ENCODE measurements at regions not wholly inside any gene's neighbourhood (a gene's known extent, or its start where the extent isn't known, plus 50 kb on each side); places are given as distances from the start of the nearest gene placed in this dataset.

DNA sequence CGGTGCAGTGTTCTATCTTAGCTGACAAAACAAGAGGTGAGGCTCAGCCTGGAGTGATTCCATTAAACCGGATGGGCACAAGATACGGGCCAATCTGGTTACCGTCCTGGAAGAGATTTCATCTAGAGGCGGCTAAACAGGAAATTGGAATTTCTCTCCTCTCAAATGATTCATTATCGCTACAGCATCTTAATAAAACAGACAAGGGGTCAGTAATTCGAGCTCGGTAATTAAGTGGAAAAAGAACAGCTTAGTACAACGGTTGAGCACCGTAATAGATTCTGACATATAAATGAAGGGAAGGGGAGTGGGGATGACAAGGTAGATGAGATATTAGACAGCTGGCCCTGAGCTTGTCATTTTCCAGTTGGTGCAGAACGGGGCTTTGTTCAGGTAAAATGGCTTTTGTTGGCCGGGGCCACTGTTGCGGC, 137.2 kb downstream of the EDN3 start:
- DNase-seq: no peak

DNA sequence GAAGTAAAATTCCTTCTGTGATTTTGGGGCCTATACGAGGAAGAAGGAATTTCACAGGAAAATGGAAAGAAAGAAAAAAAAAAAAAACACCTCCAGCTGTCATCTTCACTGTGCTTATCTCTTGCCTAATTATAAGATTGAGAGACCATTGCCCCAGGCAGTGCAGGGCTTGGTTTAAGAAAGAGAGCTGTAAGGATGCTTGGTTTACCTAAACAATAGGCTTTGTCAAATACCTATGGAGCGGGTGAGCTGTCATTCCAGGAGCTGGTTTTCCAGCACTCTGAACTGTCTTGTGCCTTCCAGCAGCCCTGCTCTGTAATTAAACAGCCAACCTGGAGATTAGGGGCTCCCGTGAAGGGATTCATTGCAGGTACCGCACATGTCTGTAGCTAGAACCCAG, 137.8 kb downstream of the EDN3 start:
- DNase-seq: no peak

DNA sequence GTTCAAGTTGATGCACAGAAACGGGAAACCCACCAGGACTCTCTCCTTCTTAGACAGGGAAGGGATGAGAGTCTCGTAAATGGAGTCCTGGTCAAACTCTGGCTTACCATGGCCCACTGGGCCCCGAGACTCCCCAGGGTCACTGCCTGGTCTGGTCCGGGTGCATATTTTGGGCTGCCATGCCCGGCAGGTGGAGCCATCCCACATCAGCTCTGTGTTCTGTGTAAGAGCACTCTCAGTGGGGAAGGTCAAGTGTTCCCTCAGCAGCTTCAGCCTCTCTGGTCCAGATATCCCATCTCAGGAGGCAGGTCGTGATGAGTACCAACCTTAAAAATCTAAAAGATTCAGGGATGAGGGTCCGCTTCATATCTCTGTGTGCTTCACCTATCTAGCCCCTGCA, 138.8 kb downstream of the EDN3 start:
- DNase-seq: no peak

DNA sequence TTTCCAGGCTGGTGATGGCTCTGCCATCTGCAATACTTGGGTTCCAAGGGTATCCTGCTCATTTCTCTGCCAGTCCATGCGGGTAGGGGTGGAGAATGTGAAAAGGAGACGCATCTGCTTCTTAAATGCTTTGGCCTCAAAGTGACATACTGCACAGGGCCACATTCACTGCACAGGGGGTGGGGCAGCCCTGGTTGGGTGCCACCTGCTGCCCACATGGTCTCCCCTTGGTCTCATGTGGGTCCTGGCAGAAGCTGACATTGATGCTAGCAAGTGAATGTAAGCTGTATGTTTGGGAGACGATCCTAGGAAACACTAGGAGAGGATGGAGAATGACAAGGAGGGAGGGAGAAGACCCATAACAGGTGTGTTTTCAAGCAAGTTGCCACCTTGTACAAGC, 140.9 kb downstream of the EDN3 start:
- no peak for DNase-seq

DNA sequence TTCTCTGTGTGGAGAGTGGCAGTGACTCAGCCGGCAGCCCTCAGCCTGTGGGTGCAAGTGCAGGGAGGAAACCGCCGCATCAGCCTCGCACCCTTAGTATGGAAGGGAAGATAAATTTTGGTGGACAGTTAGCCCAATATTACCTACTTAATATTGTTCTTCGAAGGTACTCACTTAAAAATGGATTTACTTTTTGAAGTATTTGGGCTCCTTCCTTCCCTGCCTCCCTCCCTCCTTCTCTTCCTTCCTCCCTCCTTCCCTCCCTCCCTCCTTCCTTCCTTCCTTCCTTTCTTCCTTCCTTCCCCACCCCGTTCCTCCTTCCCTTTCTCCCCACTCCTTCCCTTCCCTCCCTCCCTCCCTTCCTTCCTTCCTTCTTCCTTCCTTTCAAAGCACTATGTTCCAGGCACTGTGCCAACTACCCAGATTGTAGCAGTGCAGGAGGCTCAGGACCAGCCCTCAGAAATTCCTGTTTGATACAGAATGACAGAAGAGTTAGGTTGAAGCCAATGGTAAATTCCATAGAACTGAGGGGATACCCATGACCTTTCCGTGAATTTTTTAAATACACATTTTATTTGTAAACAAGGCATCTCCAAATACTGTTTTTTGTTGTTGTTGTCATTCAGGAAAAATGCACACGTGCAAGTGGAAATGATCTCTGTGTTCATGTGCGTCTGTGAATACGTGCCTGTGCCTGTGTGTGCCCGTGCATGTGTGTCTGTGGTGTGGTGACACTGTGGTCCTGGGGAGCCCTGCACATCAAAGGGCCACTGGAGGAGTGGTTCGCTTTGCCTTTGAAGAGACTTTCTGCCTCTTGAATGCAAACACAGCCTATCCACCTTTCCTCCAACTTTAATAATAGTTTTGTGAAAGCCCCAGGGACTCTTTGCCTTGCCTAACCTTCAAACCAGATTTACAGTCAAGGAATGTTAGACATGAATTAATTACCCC, 141.7 kb downstream of the EDN3 start:
- DNase-seq: no peak

DNA sequence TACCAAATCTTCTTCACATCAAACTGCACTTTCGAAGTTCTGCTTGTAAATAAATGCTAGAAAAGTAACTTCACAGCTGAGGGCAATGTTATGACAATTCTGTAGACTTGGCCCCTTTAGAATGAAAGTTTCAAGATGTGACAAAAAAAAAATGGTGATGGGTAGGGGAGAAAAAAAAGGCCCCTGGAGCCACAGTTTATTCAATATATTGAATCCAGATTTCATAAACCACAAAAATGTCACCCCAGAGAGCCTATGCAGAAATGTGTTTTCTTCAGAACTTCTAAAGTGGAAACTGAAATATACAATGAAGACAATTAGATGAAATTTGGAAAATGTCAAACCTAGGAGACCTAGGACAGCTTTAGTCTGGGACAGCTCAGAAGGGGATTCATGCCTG, 143.1 kb downstream of the EDN3 start:
- DNase-seq: no peak

DNA sequence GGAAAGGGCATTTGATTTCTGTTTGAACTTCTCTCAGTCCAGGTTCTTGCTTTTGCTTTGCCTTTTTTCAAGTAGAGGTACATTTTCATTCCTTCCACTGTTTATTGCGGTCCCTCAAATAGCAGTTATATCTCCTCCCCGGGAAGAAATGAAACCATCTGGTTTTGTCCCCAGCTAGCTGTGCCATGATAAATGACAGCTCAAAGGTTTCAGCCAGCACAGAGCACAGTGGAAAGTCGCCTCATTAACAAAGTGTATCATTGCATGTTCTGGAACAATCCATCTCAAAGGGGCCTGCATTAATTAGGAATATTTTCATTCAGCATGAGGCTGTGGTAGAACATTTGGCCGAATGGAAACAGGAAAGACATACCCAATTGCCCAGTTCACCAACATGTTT, 146.0 kb downstream of the EDN3 start:
- DNase-seq: no peak

DNA sequence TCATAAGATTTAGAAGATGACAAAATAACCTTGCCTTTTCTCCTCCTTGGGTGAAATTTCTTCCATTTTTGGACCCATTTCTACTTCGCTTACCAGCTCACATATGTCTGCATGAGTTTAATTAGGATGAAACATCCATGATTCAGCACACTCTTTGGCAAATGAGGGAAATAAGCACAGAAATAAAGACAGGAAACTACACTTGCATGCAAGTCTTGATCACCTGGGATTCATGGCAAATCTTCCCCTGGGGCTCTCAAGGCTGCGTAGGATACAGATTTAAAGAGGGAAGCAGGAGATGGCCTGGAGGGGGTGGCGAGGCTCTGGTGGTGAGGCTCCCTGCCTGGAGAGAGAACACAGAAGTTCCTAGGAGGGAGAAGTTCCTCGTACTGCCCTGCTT, 147.8 kb downstream of the EDN3 start:
- no peak for DNase-seq

DNA sequence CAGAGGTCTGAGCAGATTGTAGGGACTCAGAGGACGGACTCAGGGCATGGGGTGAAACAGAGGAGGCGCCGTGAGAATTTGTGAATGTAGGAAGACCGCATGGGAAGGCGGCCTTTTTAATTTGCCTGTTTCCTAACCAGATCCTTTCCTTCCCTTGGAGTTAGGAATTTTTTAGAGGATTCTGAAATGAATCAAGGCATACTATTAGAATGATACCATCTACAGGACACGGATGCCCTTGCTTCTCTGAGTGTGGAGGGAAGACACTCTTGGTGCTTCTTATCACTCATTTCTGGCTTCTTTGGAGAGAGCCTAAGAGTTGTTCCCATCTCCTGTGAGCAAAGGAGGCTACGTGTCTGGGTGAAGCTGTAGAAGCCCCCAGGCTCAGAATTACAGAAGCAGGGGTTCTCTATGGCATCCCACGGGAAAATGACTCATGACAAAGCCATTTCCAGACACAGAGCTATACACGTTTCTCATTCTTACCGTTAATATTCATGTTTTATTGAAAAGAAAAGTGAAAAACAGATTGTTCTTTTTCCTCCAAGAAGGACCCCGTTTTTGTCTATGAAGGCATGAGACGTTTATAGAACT, 148.5 kb downstream of the EDN3 start:
- DNase-seq: no peak

DNA sequence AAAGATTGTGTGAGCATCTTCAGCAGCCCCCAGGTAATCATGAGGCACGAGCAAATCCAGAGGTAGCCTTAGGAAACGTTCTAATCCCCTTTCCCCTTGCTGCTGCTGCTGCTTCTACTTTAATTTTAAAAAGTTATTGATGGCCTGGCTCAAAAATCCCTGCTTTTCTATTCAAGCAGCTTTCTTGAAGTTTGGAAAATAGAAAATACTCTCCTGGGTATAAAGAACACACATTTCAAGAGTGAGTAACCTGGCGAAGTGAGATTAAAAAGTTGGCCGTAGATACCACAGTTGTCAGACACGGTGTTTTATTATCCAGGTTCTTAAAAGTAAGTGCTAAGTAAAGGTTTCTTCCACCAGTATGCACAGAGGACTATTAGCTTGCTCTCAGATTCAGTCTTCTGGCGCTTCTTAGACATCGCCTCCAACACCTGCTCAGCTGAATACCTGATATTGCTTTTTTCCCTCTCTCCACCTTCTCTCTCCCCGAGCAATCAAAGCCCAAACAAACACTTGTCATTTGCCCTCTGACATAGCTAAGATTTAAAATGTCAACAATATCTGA, 150.7 kb downstream of the EDN3 start:
- no peak for DNase-seq

DNA sequence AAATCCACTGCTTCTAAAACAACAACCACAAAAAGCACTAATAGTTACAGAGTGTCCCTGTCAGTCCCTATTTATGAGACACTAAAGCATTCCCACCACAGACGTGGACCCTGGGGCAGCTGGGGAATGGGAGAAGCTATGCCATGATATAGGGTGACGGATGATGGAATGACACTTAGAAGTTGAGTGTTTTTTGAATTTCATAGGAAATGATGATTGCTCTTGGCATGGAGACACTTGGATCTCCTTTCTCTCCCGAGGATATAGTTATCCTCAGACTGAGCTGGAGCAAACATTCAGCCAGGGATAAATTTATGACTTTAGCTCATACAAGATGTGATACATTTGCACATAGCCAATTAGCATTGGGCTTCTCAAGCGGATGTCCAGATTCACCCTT, 151.2 kb downstream of the EDN3 start:
- DNase-seq: no peak

DNA sequence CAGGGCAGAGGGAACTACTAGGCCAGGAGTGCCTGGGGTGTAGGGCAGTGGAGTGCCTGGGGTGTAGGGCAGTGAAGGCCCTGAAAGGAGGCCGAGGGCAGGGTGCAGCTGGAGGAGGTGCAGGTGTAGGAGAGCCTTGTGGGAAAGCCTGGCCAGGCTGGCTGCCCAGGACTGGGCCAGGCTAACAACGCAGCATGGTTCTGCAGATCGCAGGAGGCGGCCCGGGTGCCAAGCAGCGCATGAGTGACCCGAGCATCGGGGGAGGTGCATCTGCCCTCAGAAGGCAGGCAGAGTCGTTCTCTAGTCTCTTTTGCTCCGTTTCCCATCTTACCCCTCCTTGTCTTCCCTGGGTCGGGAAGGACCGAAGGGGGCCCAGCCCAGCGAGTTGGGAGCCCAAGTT, 151.5 kb upstream of the PHACTR3 start:
- DNase-seq: no peak

DNA sequence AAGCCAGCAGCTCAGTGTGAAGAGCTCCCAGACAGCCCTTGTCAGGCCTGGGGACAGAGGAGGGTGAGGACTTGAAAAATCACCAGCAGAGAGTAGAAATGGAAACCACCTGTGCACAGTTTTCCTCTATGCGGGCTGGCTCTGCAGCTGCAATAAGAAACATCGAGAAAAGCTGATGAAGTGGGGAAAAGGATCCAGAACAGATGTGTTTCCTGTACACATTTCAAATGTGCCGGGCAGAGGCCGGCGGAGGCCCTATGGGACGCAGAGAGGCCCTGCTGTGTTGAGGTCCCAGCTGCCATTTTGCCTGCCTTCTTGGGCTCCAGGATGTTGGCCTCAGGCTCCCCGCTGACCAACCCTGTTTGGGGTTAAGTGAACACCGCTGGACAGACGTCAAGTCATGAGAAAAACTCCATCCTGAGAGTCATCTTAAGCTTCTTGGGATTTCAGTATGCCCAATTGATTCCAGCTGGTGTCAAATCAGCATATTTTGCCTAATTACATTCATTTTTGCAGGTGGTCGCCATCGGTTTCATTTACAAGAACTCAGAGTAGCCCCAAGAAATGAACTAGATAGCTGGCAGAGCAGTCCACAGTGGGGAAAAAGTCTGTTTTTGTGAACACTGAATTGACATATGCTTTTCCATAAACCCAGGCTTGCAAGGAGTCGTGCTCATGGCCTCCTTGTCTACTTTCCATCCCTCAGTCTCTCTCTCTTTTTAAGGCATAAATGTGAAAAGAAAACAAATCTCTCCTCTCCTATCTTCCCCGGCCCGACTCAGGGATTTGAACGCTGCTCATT, 150.4 kb upstream of the PHACTR3 start:
- DNase-seq: no peak

DNA sequence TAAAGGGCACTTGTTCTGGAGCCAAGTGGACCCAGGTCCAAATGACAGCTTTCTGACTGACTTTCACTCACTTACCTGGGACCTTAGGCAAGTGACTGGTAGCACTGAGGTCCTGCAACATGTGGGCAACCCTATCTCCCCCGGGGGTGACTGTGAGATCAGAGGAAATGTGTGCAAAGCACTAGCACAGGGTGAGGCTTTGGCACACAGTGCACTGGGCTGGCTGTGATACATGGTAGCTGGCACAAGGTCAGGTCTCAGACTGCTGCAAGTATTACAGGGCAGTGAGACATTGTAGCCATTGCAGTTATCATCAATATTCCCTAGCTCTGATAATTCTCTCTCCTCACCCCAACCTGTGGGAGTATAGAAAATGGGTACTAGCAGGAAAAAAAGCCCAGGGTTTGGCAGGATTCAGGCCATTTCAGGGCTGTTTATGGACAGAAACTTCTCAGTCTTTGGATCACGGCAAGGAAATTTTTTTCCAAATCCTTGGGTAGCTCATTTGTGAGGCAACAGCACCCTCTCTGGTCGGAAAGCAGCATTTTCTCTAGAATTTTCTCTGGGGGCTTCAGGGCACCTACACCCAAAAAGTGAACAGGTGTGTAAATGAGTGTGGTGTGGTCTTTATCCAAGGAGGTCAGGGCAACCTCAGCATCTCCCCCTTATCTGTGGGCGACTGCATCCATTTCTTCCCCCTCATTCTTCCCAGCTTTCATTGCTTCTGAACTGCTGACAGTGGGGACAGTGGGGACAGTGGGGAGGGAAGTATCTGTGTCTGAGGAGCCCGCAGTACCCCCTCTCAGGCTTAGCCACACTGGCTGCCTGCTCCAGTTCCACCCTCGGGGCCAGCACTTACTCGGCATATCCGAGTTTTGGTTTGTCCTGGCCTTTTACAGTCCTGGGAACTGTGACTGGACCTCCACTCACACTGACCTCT, 148.7 kb upstream of the PHACTR3 start:
- DNase-seq: no peak

DNA sequence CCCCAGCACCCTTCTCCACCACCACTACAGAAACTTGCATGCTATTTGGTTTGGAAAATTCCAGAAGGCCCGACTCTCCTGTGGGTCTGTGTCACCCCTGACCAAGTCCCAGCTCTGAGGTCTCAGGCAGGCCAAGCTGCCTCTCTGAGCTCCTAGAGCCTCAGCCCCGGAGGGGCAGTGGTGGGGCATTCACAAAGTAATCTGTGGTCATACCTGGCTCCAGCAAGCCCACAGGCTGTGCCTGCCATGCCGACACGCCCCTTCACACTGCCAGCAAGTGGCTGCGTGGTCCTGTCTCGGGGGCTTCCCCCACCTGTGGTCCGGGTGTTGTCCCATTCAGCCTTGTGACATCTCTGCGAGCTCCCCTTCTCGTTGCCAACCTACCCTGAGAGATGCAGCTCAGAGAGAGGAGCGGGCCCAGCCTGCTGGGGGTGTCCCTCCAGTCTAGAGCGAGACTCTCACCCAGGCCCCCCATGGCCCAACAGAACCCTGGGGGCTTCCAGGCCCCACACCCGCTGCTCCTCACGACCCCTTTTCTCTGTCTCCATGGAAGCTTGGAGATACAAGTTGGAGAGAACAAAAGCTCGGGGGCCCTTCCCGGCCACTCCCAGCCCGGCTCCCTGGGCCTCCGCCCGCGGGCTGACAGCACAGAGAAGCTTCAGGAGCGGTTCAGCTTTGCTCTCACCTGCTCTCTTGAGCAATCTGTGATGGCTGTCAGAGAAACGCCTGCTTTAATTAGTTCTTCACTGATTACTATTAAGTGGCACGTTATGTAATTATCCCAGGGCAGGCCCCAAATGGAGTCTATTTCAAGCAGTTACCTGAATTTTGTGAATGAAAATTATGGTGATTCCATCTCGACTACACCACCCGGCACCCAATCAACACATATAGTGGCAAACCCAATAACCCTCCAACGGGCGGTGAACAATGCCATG, 147.7 kb upstream of the PHACTR3 start:
- DNase-seq: no peak

DNA sequence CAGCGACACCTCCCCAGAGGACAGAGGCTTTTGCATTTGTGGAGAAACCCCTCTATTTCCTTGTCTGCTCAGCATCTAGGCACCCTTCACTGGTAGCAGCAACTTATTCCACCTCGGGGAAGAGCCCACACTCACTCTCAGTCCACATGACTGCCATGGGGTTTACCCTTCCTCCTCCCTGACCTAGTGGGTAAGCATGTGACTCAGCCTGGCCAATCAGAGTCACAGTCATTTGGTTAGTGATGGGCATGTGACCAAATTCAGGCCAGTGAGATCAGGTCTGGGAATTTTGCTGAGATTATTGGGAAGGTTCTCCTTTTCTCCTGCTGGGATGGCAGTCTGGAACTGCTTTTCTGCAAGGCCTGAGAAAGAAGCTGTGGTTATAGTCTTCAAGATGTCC, 145.7 kb upstream of the PHACTR3 start:
- DNase-seq: no peak

DNA sequence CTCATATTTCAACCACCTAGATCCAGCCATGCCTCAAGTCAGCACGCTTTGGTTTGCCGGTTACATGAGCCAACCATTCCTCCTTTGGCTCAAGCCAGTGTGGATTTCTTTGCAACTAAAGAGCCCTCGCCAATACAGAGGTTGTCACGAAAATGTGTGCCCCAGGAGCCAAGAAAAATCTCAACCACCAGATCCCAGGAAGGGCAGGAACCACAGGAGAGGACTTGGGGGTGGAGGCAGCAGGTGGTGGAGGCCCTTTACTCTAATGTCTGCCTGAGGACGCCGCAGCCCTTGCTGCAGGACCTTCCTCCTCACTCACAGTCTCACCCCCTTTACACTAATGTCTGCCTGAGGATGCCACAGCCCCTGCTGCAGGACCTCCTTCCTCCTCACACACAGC, 144.8 kb upstream of the PHACTR3 start:
- DNase-seq: no peak

DNA sequence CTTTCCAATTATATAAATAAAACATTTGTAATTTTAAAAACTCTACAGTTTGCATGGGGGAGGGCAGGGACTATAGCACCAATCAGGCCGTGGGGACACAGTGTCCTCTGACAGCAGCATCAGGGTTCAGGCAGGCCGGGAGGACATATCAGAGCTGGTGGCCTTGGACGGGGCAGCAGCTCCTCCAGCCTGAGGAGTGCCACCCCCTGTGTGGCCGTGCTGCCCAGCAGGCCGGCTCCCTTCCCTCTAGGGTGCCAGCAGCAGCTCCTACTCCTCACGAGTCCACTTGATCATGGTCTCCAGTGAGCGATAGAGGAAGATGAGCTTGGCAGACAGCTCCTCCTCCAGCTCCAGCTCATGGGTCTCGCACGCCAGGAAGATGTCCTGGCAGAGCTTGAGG, 144.0 kb upstream of the PHACTR3 start:
- no peak for DNase-seq

DNA sequence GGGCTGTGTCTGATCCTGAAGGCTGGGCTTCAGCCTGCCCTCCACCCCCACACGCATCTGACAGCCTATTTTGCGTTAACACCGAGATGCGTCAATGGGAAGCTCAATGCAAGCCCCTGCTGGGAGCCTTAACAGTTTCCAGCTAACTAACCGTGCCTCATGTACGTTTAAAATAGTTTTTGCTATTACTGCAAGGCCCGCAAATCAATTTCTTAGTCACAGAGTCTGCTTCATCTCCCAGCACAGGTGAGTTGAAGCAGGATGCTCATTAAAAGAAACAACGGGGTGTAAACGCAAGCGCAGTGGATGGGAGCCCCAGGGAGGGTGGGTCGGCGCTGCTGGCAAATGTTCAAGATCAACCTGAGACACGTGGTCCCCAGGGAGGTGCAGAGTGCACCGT, 142.8 kb upstream of the PHACTR3 start:
- no peak for DNase-seq

DNA sequence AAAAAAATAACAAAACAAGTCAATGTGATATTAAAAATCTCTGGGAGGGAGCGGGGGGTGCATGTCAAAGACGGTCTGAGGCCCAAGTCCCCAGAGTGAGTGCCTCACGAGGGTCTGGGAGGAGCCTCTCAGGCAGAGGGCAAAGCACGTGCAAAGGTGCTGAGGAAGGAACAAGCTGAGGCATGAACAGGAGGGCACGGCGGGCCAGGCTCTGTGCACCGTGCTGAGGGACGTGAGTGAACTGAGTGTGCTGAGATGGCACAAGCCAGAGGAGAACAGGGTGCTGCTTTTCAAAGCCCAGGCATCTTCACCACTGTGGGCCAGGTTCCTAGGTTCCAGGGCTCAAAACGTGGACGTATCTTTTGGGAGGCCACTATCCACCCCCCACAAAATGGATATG, 142.1 kb upstream of the PHACTR3 start:
- no peak for DNase-seq

DNA sequence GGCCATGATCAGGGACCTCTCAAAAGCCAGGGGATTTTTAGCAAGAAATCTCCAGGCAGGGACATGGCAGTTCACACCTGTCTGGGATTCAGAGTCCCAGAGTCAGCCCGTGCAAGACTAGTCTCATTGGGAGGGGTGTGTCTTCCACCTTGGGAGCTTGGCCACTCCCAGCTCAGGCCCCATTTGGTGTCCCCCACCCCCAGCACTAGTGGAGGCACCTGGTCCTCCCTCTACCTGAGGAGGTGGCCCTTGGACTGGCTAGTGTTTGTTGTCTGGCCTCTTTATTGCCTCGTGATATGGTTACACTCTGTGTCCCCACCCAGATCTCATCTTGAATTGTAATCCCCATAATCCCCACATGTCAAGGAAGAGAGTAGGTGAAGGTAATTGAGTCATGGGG, 140.8 kb upstream of the PHACTR3 start:
- no peak for DNase-seq
